GM18907 (cell line): ENCODE measurements at regions not wholly inside any gene's neighbourhood (a gene's known extent, or its start where the extent isn't known, plus 50 kb on each side); places are given as distances from the start of the nearest gene placed in this dataset.
A peak's percentile ranks its signal among the peaks of the same experiment; 100 is the strongest.
"Not testable (repeated sequence)": the region's sequence is repeated elsewhere in the genome, so short reads cannot be mapped to it uniquely, and the experiment has no call there.

ENCODE experiments used
- ATAC-seq: cut with Tn5 transposase; IDR thresholded peaks from one replicate; pipeline ENCODE4 v1.9.1; 2021; ENCODE audit warnings: mild to moderate bottlenecking, moderate library complexity; ENCODE audit not compliant: unreplicated experiment

- no peak for ATAC-seq
Observed at GRCh38 chr1:102535829-102536505, 539.2 kb upstream of the OLFM3 start.

- ATAC-seq, result no peak
Observed at GRCh38 chr1:102531036-102531435, 534.3 kb upstream of the OLFM3 start.

- no peak for ATAC-seq
Observed at GRCh38 chr1:102529446-102529845, 532.7 kb upstream of the OLFM3 start.

- no peak for ATAC-seq
Observed at GRCh38 chr1:102500758-102501157, 504.0 kb upstream of the OLFM3 start.

GRCh38 chr1:102498929-102499328 is 502.2 kb upstream of the OLFM3 start:
- no peak for ATAC-seq

- ATAC-seq, result not testable (repeated sequence)
Observed at GRCh38 chr1:102497810-102498209, 501.1 kb upstream of the OLFM3 start.

- ATAC-seq, result no peak
Observed at GRCh38 chr1:102472520-102472919, 475.8 kb upstream of the OLFM3 start.

- ATAC-seq, result no peak
Observed at GRCh38 chr1:102470767-102471166, 474.0 kb upstream of the OLFM3 start.

GRCh38 chr1:102466487-102466886 is 469.8 kb upstream of the OLFM3 start:
- no peak for ATAC-seq

GRCh38 chr1:102463328-102463727 is 466.6 kb upstream of the OLFM3 start:
- ATAC-seq, result no peak

GRCh38 chr1:102442317-102442716 is 445.6 kb upstream of the OLFM3 start:
- ATAC-seq, result not testable (repeated sequence)

GRCh38 chr1:102435483-102435882 is 438.8 kb upstream of the OLFM3 start:
- no peak for ATAC-seq

GRCh38 chr1:102434421-102434820 is 437.7 kb upstream of the OLFM3 start:
- peak; percentile 61 for ATAC-seq

- ATAC-seq, result no peak
Observed at GRCh38 chr1:102431253-102431652, 434.5 kb upstream of the OLFM3 start.

GRCh38 chr1:102420034-102420433 is 423.3 kb upstream of the OLFM3 start:
- no peak for ATAC-seq
